HG02973 (cell line): ENCODE measurements at regions not wholly inside any gene's neighbourhood (a gene's known extent, or its start where the extent isn't known, plus 50 kb on each side); places are given as distances from the start of the nearest gene placed in this dataset.

Experiments used
- ATAC-seq: cut with Tn5 transposase; IDR thresholded peaks from one replicate; pipeline ENCODE4 v1.9.1; 2021; ENCODE audit warnings: moderate library complexity; ENCODE audit not compliant: unreplicated experiment

DNA sequence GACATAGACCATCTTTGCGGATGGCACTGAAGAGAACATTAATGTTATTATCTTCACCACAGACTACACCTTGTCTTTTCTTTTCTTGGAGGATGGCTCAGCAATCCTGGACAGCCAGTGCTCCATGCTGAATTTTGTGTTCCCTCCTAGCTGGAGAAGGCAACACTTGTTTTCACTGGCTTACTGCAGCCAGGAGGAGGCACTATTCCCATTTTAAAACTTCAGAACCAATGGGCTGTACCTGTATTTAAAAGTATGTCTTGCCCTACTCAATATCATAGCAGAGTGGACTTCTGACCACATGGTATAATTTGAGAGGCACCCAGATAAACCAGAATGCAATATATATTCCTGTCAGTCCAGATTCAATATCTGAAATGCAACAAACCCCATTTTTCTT is 53.3 kb upstream of the POGK start:
- ATAC-seq: no peak

DNA sequence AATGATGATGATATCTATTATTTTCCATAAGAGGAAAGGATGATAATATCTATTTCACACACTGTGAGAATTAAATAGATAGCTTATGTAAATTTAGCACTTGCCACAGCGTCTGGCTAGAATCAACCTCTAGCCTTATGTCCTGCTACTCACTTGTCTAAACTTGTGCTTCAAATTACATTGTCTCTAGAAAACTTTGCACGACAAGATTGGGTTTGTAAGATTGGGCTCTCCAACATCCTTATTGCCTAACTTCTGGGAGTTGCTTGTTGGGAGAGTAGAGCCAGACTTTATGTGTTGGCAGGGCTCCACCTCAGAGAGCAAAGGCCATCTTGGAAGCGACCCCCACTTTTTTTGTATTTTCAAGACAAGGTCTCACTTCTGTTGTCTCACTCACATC is 50.0 kb upstream of the POGK start:
- no peak for ATAC-seq
